ENCODE measurements at regions not wholly inside any gene's neighbourhood (a gene's known extent, or its start where the extent isn't known, plus 50 kb on each side); places are given as distances from the start of the nearest gene placed in this dataset.
A peak's percentile ranks its signal among the peaks of the same experiment; 100 is the strongest.
"Not testable (repeated sequence)": the region's sequence is repeated elsewhere in the genome, so short reads cannot be mapped to it uniquely, and the experiment has no call there.

DNA sequence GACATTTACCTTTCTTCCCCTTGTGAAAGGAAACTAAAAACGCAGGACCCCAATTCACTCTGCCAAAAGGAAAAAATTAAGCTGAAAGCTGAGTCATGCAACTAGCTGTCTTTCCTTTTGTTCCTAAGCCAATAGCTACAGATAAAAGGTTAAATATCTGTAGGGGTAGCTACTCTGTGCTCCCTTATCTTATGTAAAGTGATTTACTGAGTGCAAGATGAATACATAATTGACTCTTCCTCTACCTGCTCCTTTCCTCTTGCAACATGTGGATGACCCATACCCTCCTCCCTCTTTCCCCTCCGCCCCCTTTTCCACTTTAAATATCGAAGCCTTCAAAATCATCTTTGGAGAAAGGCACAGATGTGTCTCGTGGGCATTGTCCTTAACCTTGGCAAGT lies 68.0 kb upstream of the ZNF157 start:
- no peak for DNase-seq (ENCODE audit: low read depth)

DNA sequence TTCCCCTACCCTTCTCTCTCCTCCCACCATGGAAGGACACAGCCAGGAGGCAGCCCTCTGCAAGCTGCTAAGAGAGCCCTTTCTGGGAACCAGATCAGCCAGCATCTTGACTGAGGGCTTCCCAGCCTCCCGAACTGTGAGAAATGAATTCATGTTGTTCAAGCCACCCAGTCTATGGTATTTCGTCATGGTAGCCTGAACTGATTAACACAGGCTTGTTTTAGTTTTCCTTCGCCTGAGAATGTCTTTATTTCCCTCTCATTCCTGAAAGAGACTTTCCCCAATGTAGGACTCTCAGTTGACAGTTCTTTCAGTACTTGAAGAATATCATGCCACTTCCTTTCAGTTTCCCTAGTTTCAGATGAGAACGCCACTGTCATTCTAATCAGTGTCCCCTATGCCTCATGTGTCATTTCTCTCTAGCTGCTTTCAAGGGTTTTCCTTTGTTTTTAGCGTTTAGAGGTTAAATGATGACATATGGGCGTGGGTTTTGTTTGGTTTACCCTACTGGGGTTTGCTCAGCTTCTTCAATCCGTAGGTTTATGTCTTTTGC lies 63.8 kb upstream of the ZNF157 start:
- not testable (repeated sequence) for DNase-seq (ENCODE audit: low read depth)

- DNase-seq (ENCODE audit: low read depth), result peak; percentile 1
Observed at GRCh38 chrX:47311932-47312774, 58.2 kb upstream of the ZNF157 start.

DNA sequence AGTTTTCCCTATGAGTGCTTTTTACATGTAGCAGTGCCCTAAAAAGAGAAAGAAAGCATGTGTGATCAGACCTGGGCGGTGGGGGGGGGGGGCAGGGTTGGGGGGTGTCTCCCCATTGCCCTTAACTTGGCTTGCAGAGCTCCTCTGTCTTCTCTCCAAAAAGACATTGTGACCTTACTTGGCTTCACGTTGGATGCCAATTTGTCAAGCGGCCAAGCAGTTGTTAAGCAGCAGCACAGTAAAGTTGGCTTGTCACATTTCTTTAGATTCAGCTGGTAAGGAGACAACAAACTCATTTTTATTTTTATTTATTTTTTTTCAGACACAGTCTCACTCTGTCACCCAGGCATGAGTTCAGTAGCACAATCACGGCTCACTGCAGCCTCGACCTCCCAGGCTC lies 57.3 kb upstream of the ZNF157 start:
- no peak for DNase-seq (ENCODE audit: low read depth)

DNA sequence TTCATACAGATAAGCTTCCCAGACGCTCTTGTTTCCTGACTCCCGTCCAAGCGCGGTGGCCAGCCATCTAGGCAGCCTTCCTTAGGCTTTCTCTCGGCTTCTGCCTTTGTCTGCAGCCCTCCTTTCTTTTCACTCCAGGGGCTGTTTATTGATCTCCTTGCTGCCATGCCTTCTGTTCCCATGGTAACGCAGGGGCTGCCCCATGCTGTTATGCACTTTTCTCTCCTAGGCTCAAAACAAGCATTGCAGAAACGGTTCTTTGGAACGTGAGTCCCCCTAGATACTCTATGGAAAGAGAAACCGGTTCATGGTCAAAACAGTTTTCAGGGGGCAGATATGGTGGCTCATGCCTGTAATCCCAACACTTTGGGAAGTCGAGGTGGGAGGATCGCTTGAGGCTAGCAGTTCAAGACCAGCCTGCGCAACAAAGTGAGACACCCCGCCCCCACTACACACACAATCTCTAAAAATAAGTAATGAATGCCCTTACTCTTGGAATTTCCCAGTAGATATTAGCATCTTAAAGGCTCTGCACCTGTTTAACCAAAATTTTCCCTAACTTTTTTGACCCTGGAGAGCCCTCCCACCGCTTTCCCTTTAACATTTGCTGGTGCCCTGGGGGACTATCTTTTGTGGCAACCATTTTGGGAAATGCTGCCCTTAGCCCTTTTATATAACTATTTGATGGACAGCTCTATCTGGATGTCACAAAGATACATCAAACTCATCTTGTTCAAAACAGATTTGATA lies 53.9 kb upstream of the ZNF157 start:
- no peak for DNase-seq (ENCODE audit: low read depth)

All from stimulated activated CD8-positive, alpha-beta memory T cell treated with anti-CD3 and anti-CD28 coated beads, Interleukin-7, amount 100 ng/mL, for 24 hours (primary cell).